ENCODE measurements at regions not wholly inside any gene's neighbourhood (a gene's known extent, or its start where the extent isn't known, plus 50 kb on each side); places are given as distances from the start of the nearest gene placed in this dataset.
A peak's percentile ranks its signal among the peaks of the same experiment; 100 is the strongest.
"Not testable (repeated sequence)": the region's sequence is repeated elsewhere in the genome, so short reads cannot be mapped to it uniquely, and the experiment has no call there.

DNA sequence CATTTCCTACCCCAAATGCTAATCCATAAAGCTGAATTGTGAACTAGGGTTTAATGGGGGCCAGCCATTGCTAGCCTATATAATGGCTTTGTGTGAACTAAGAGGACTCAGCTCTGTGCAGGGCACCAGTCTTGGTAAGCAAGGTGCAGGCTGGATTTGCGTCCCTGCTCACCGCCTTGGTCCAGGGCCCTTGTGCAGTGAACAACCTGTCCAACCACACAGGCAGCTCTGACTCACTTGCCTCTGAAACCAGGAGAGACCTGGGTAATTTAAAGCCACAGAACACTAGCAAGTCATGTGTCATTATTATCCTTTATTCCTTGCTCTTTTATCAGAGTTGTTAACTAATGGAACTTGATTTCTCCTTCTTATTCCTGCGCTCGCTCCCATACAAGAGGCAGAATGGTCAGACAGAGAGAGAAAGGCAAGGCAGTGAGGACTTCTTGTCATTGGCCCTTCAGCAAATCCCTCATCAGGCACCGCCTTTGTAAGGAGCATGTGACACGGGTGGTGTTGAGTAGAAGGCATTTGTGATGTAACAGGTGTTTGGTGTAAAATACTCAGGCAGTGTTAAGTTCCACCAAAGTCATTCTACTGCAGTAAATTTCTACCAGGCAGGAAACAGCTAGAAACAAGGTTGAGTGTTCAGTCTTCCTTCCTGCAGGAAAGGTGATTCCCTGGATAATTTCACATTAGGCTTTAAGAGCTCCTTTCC lies 67.3 kb upstream of the OLIG2 start:
- no peaks in the 10 kb centered on the region for H3K27me3 ChIP-seq
- peaks cover 5% of the 10 kb centered on the region for H3K4me1 ChIP-seq (ENCODE audit: low read depth)
- peak in 1 of 2 donors; percentile 4 for DNase-seq (ENCODE audit: low read depth in 1 of 2, low spot score in 1 of 2)
- H3K36me3 ChIP-seq: no peaks in the 10 kb centered on the region
- H3K27ac ChIP-seq: no peak overlapping the region
- TF ChIP-seq, protein P1, sequence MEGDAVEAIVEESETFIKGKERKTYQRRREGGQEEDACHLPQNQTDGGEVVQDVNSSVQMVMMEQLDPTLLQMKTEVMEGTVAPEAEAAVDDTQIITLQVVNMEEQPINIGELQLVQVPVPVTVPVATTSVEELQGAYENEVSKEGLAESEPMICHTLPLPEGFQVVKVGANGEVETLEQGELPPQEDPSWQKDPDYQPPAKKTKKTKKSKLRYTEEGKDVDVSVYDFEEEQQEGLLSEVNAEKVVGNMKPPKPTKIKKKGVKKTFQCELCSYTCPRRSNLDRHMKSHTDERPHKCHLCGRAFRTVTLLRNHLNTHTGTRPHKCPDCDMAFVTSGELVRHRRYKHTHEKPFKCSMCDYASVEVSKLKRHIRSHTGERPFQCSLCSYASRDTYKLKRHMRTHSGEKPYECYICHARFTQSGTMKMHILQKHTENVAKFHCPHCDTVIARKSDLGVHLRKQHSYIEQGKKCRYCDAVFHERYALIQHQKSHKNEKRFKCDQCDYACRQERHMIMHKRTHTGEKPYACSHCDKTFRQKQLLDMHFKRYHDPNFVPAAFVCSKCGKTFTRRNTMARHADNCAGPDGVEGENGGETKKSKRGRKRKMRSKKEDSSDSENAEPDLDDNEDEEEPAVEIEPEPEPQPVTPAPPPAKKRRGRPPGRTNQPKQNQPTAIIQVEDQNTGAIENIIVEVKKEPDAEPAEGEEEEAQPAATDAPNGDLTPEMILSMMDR (IDR thresholded peaks at IDR 0.05; ENCODE audit: low read depth, low read length): no peak
- H3K9me3 ChIP-seq (ENCODE audit: low read depth): no peaks in the 10 kb centered on the region
- H3K4me3 ChIP-seq: no peak overlapping the region

DNA sequence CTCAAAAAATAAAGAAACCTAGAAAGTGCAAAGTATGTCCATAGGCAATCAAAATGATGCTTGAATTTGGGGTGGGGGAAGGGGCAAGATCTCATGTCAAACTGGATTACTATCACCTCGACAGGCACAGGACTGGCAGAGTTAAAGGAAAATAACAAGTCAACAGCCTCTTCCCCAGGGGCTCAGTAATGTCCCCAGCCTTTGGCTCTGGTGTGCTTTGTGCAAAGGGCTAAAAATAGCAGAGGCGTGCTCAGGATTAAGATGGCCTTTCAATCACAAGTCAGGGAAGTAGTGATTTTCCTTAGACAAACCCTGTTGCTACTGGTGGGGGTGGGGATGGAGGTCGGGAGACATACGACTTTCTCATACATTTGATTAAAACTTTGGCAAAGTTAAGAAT lies 63.5 kb upstream of the OLIG2 start:
- H3K36me3 ChIP-seq: no peaks in the 10 kb centered on the region
- no peaks in the 10 kb centered on the region for H3K9me3 ChIP-seq (ENCODE audit: low read depth)
- TF ChIP-seq, protein P1 (IDR thresholded peaks at IDR 0.05; ENCODE audit: low read depth, low read length): no peak
- no peak overlapping the region for H3K4me3 ChIP-seq
- DNase-seq (ENCODE audit: low read depth in 1 of 2, low spot score in 1 of 2): peak in 1 of 2 donors; percentile 32
- no peak overlapping the region for H3K27ac ChIP-seq
- H3K27me3 ChIP-seq: no peaks in the 10 kb centered on the region
- H3K4me1 ChIP-seq (ENCODE audit: low read depth): peaks cover 5% of the 10 kb centered on the region

DNA sequence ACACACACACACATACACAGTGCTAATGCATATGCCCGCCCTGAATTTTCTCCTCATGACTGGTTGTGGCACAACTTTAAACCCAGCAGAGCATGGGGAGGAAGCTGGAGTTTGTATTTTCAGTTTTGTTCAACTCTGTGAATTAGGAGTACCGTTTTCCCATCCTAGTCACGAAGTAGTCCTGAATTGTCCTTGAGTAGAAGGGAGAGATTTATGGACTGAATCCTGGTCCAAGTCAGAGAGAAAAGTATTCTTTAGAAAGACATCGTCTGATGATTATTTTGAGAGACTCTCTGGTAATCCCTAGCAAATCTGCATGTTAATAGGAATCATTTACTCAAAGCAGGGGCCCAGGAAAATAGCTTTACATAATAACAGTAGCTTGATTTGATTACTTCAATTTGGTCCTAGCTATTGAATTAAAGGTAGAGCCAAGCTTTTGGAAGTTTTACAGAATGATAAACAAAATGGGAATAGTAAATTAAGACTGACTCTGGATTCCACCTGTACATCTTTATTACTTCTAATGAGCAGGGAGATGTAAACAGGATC lies 60.5 kb upstream of the OLIG2 start:
- DNase-seq (ENCODE audit: low read depth in 1 of 2, low spot score in 1 of 2): no peak
- H3K36me3 ChIP-seq: no peaks in the 10 kb centered on the region
- H3K27me3 ChIP-seq: no peaks in the 10 kb centered on the region
- TF ChIP-seq, protein P1 (IDR thresholded peaks at IDR 0.05; ENCODE audit: low read depth, low read length): no peak
- no peak overlapping the region for H3K4me3 ChIP-seq
- peaks cover 5% of the 10 kb centered on the region for H3K4me1 ChIP-seq (ENCODE audit: low read depth)
- H3K9me3 ChIP-seq (ENCODE audit: low read depth): no peaks in the 10 kb centered on the region
- no peak overlapping the region for H3K27ac ChIP-seq

DNA sequence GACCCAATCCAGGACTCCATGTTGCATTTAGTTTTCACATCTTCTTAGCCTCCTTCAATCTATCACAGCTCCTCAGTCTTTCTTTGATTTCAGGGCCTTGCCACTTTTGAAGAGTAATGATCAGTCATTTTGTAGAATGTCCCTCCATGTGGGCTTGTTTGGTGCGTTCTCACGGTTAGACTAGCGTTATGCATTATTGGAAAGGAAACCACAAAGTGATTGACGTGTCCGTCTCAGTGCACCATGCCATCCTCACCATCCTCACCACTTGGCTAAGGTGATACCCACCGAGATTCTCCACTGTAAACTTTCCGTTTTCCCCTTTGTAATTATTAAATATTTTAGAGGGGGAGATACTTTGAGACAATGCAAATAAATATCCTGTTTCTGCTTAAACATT lies 59.6 kb upstream of the OLIG2 start:
- TF ChIP-seq, protein P1 (IDR thresholded peaks at IDR 0.05; ENCODE audit: low read depth, low read length): no peak
- no peaks in the 10 kb centered on the region for H3K9me3 ChIP-seq (ENCODE audit: low read depth)
- H3K4me1 ChIP-seq (ENCODE audit: low read depth): peaks cover 5% of the 10 kb centered on the region
- no peak for DNase-seq (ENCODE audit: low read depth in 1 of 2, low spot score in 1 of 2)
- H3K27ac ChIP-seq: no peak overlapping the region
- H3K36me3 ChIP-seq: no peaks in the 10 kb centered on the region
- no peaks in the 10 kb centered on the region for H3K27me3 ChIP-seq
- H3K4me3 ChIP-seq: no peak overlapping the region

GRCh38 chr21:32968103-32968502 lies 57.6 kb upstream of the OLIG2 start:
- H3K27ac ChIP-seq: not testable (repeated sequence)

DNA sequence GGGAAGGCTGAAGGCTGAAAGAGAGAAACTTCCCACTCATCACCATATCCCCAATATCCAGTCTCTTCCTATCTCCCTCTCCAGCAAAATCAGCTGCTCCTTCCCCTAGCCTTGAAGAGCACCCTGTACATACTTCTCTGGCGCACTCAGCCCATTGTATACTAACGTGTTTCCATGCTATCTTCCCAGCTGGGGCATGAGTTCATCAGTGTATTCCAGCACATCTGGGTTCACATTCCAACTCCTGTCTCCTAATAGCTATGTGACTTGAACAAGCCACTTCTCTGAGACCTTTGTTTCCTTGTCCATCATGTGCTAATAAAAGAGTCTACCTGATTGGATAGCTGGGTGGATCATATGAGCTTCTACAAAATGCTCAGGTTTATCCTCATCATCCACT lies 51.1 kb upstream of the OLIG2 start:
- H3K27ac ChIP-seq: no peak overlapping the region
- TF ChIP-seq, protein P1 (IDR thresholded peaks at IDR 0.05; ENCODE audit: low read depth, low read length): no peak
- DNase-seq (ENCODE audit: low read depth in 1 of 2, low spot score in 1 of 2): no peak
- no peaks in the 10 kb centered on the region for H3K27me3 ChIP-seq
- H3K4me3 ChIP-seq: no peak overlapping the region
- H3K4me1 ChIP-seq (ENCODE audit: low read depth): no peaks in the 10 kb centered on the region
- no peaks in the 10 kb centered on the region for H3K9me3 ChIP-seq (ENCODE audit: low read depth)
- H3K36me3 ChIP-seq: no peaks in the 10 kb centered on the region

More at GRCh38 chr21:32968103-32968502, 57.6 kb upstream of the OLIG2 start:
- not testable (repeated sequence) for H3K4me3 ChIP-seq; H3K4me1 ChIP-seq (ENCODE audit: low read depth); H3K9me3 ChIP-seq (ENCODE audit: low read depth); DNase-seq (ENCODE audit: low read depth in 1 of 2, low spot score in 1 of 2); H3K36me3 ChIP-seq; H3K27me3 ChIP-seq
